Large intestine (tissue), 3 donors: ENCODE measurements at regions not wholly inside any gene's neighbourhood (a gene's known extent, or its start where the extent isn't known, plus 50 kb on each side); places are given as distances from the start of the nearest gene placed in this dataset.
"Not testable (repeated sequence)": the region's sequence is repeated elsewhere in the genome, so short reads cannot be mapped to it uniquely, and the experiment has no call there.

ENCODE experiments used
- DNase-seq, 2 donors: peaks; one replicate each; pipeline versions ENCODE4 v3.0.0 to v3.0.0-alpha.2; 2013
- H3K27ac ChIP-seq: one replicate; pipeline ENCODE4 v1.5.1; 2013; ENCODE audit warnings: low read length
- H3K27me3 ChIP-seq: 2 replicates; pipeline ENCODE4 v1.6.1; 2013; ENCODE audit warnings: low read length; ENCODE audit not compliant: control insufficient read depth, insufficient read depth
- H3K36me3 ChIP-seq: 2 replicates; pipeline ENCODE4 v1.6.1; 2013; ENCODE audit warnings: low read length; ENCODE audit not compliant: control insufficient read depth, insufficient read depth
- H3K4me1 ChIP-seq: one replicate; pipeline ENCODE4 v1.6.1; 2013; ENCODE audit warnings: low read length; ENCODE audit not compliant: control insufficient read depth, insufficient read depth
- H3K4me3 ChIP-seq: one replicate; pipeline ENCODE4 v1.5.1; 2013; ENCODE audit warnings: low read length
- H3K9me3 ChIP-seq: one replicate; pipeline ENCODE4 v1.6.1; 2013; ENCODE audit warnings: mild to moderate bottlenecking, low read depth, low read length, moderate library complexity; ENCODE audit not compliant: control insufficient read depth
- whole genome bisulfite sequencing: methylation state at CpG from one replicate; pipeline ENCODE4 v1.1.5; 2013; ENCODE audit warnings: low lambda C conversion rate; ENCODE audit not compliant: insufficient coverage; 5-methylcytosine and 5-hydroxymethylcytosine counted together

GRCh38 chr15:22173029-22173998 is 93.0 kb downstream of the OR4M2 start:
- DNase-seq, H3K36me3 ChIP-seq, H3K4me1 ChIP-seq, H3K4me3 ChIP-seq, H3K9me3 ChIP-seq, H3K27ac ChIP-seq, H3K27me3 ChIP-seq: not testable (repeated sequence)
- WGBS = no CpG with 5 or more reads among the region's 19 CpGs

GRCh38 chr15:22174088-22174487 is 93.8 kb downstream of the OR4M2 start:
- not testable (repeated sequence) for H3K27me3 ChIP-seq, DNase-seq, H3K4me1 ChIP-seq, H3K36me3 ChIP-seq, H3K27ac ChIP-seq, H3K4me3 ChIP-seq, H3K9me3 ChIP-seq
- no CpG with 5 or more reads among the region's 5 CpGs for WGBS

GRCh38 chr15:22177965-22178364 is 97.6 kb downstream of the OR4M2 start:
- not testable (repeated sequence) for H3K36me3 ChIP-seq, H3K9me3 ChIP-seq, H3K4me1 ChIP-seq, DNase-seq, H3K27ac ChIP-seq, H3K4me3 ChIP-seq, H3K27me3 ChIP-seq
- no CpG with 5 or more reads among the region's 7 CpGs for WGBS

- not testable (repeated sequence) for H3K4me3 ChIP-seq, H3K4me1 ChIP-seq, H3K27ac ChIP-seq, H3K36me3 ChIP-seq, H3K27me3 ChIP-seq, DNase-seq, H3K9me3 ChIP-seq
- WGBS = no CpG with 5 or more reads among the region's 1 CpG
These were observed 98.1 kb downstream of the OR4M2 start for GRCh38 chr15:22178438-22178837.

GRCh38 chr15:22179043-22179442 is 98.7 kb downstream of the OR4M2 start:
- not testable (repeated sequence) for H3K27me3 ChIP-seq
- WGBS = no CpG with 5 or more reads among the region's 3 CpGs

GRCh38 chr15:22180611-22181010 is 100.3 kb downstream of the OR4M2 start:
- no CpG with 5 or more reads among the region's 7 CpGs for WGBS

More at GRCh38 chr15:22179043-22179442, 98.7 kb downstream of the OR4M2 start:
- H3K27ac ChIP-seq, DNase-seq, H3K4me1 ChIP-seq, H3K4me3 ChIP-seq, H3K36me3 ChIP-seq, H3K9me3 ChIP-seq: not testable (repeated sequence)

GRCh38 chr15:22184678-22185077 is 104.4 kb downstream of the OR4M2 start:
- H3K27me3 ChIP-seq, H3K4me1 ChIP-seq, H3K27ac ChIP-seq, DNase-seq, H3K36me3 ChIP-seq, H3K4me3 ChIP-seq, H3K9me3 ChIP-seq: not testable (repeated sequence)
- no CpG with 5 or more reads among the region's 15 CpGs for WGBS

More at GRCh38 chr15:22180611-22181010, 100.3 kb downstream of the OR4M2 start:
- not testable (repeated sequence) for H3K27ac ChIP-seq, H3K36me3 ChIP-seq, H3K27me3 ChIP-seq, H3K4me1 ChIP-seq, DNase-seq, H3K9me3 ChIP-seq, H3K4me3 ChIP-seq

GRCh38 chr15:22186846-22187532 is 106.7 kb downstream of the OR4M2 start:
- H3K36me3 ChIP-seq, H3K4me3 ChIP-seq, H3K27me3 ChIP-seq, H3K9me3 ChIP-seq, H3K27ac ChIP-seq, DNase-seq, H3K4me1 ChIP-seq: not testable (repeated sequence)
- no CpG with 5 or more reads among the region's 9 CpGs for WGBS

- H3K4me3 ChIP-seq, H3K27ac ChIP-seq, DNase-seq, H3K27me3 ChIP-seq, H3K4me1 ChIP-seq, H3K9me3 ChIP-seq, H3K36me3 ChIP-seq: not testable (repeated sequence)
- no CpG with 5 or more reads among the region's 3 CpGs for WGBS
These were observed 111.5 kb downstream of the OR4M2 start for GRCh38 chr15:22191818-22192217.

- not testable (repeated sequence) for DNase-seq, H3K27me3 ChIP-seq, H3K9me3 ChIP-seq, H3K36me3 ChIP-seq, H3K4me3 ChIP-seq, H3K27ac ChIP-seq, H3K4me1 ChIP-seq
- WGBS = no CpG with 5 or more reads among the region's 7 CpGs
These were observed 114.7 kb downstream of the OR4M2 start for GRCh38 chr15:22194739-22195617.
